Upper lobe of left lung (tissue), 4 donors: ENCODE measurements at regions not wholly inside any gene's neighbourhood (a gene's known extent, or its start where the extent isn't known, plus 50 kb on each side); places are given as distances from the start of the nearest gene placed in this dataset.

Source experiments
- POLR2A ChIP-seq, 4 donors: fragments of 450-650 bp; IDR thresholded peaks; one replicate each; pipeline ENCODE4 v1.5.1; 2016 to 2017; ENCODE audit warnings: antibody characterized with exemption in 4 of 4, mild to moderate bottlenecking in 2 of 4
- TF ChIP-seq, protein P1 (sequence below), 6 experiments: fragments of 450-650 bp in 4 of 6; fragments of 200-600 bp in 2 of 6; sonication (generic) in 2 of 6; IDR thresholded peaks; one replicate each; pipeline ENCODE4 v1.5.1; 2016 to 2019; ENCODE audit warnings: antibody characterized with exemption in 6 of 6

DNA sequence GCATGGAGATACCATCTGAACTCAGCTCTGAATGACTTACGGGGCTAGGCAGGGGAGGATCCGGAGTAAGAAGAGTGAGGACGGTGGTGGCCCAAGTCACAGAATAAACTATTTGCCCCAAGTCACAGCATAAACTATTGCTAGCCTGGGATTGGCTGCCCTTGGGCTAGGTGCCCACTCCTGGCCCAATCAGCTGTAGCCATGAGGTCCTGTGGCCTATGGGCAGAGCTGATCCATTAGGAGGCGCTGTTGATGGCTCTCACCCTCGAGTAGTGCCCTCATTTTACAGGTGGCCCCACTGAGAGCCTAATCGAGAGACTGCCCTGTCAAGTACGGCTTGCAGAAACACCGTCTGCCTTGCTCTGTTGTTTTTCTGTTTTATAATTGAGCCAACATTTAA lies 62.3 kb upstream of the ZNF423 start:
- TF ChIP-seq, protein P1, sequence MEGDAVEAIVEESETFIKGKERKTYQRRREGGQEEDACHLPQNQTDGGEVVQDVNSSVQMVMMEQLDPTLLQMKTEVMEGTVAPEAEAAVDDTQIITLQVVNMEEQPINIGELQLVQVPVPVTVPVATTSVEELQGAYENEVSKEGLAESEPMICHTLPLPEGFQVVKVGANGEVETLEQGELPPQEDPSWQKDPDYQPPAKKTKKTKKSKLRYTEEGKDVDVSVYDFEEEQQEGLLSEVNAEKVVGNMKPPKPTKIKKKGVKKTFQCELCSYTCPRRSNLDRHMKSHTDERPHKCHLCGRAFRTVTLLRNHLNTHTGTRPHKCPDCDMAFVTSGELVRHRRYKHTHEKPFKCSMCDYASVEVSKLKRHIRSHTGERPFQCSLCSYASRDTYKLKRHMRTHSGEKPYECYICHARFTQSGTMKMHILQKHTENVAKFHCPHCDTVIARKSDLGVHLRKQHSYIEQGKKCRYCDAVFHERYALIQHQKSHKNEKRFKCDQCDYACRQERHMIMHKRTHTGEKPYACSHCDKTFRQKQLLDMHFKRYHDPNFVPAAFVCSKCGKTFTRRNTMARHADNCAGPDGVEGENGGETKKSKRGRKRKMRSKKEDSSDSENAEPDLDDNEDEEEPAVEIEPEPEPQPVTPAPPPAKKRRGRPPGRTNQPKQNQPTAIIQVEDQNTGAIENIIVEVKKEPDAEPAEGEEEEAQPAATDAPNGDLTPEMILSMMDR (IDR thresholded peaks at IDR 0.05): no peak
- no peak for TF ChIP-seq POLR2A (IDR thresholded peaks at IDR 0.05)
